IPS-NIHi7 (cell line): ENCODE measurements at regions not wholly inside any gene's neighbourhood (a gene's known extent, or its start where the extent isn't known, plus 50 kb on each side); places are given as distances from the start of the nearest gene placed in this dataset.

Source experiments
- DNase-seq: peaks from one replicate; pipeline ENCODE4 v3.0.0; 2012; ENCODE audit warnings: mixed read lengths; ENCODE audit errors: extremely low spot score

- no peak for DNase-seq
Observed at GRCh38 chr12:113521708-113522107, 50.0 kb upstream of the LHX5 start.
